SK-N-SH (cell line): ENCODE measurements at regions not wholly inside any gene's neighbourhood (a gene's known extent, or its start where the extent isn't known, plus 50 kb on each side); places are given as distances from the start of the nearest gene placed in this dataset.

Experiments
- CTCF ChIA-PET: fragments of 300-600, 350-600 bp; formaldehyde crosslinking; extraction: SDS; loops from one replicate; lab custom pipeline; 2021; lab: Yijun Ruan, JAX
- POLR2A ChIA-PET: fragments of 350-600 bp; sonication (Branson Sonifier 250); formaldehyde crosslinking; extraction: SDS; loops from one replicate; lab custom pipeline; 2020; ENCODE audit warnings: antibody characterized with exemption, inconsistent platforms; lab: Yijun Ruan, JAX
- DNase-seq: peaks from one replicate; pipeline ENCODE4 v3.0.0; 2012
- H2AFZ ChIP-seq: fragments of 200-600 bp; sonication (generic); 2 replicates; pipeline ENCODE4 v1.8.1; 2016; ENCODE audit warnings: antibody characterized with exemption, mild to moderate bottlenecking, low read depth
- H3F3A ChIP-seq: fragments of 200-600 bp; sonication (generic); replicated peaks from 2 replicates; pipeline ENCODE3; 2016; ENCODE audit warnings: antibody characterized with exemption, mild to moderate bottlenecking; ENCODE audit not compliant: insufficient read depth
- H3K27ac ChIP-seq, 2 experiments: fragments of 200-500 bp in 1 of 2; fragments of 200-600 bp in 1 of 2; sonication (Bioruptor generic) in 1 of 2; sonication (generic), shearing (Covaris generic) in 1 of 2; 2 replicates each; pipeline versions ENCODE4 v1.5.1 to v1.6.1; 2014 to 2016; ENCODE audit warnings: low read depth in 2 of 2, inconsistent platforms in 1 of 2, low read length in 1 of 2, mild to moderate bottlenecking in 1 of 2, mixed read lengths in 1 of 2
- H3K27me3 ChIP-seq: fragments of 200-600 bp; sonication (generic), shearing (Covaris generic); 2 replicates; pipeline ENCODE4 v1.6.1; 2016; ENCODE audit warnings: mixed run types; ENCODE audit not compliant: insufficient read depth
- H3K36me3 ChIP-seq, 2 experiments: fragments of 200-500 bp in 1 of 2; fragments of 200-600 bp in 1 of 2; sonication (Bioruptor generic) in 1 of 2; sonication (generic) in 1 of 2; replicated peaks in 1 of 2; 2 replicates each; pipeline versions ENCODE3 to v1.5.1; 2014 to 2016; ENCODE audit warnings: low read length in 1 of 2, mild to moderate bottlenecking in 1 of 2; ENCODE audit not compliant: insufficient read depth in 2 of 2, control insufficient read depth in 1 of 2
- H3K4me1 ChIP-seq, 2 experiments: fragments of 200-500 bp in 1 of 2; fragments of 200-600 bp in 1 of 2; sonication (Bioruptor generic) in 1 of 2; sonication (generic), shearing (Covaris generic) in 1 of 2; 2 replicates each; pipeline versions ENCODE4 v1.5.1 to v1.6.1; 2014 to 2016; ENCODE audit warnings: low read depth in 1 of 2, low read length in 1 of 2, mixed run types in 1 of 2; ENCODE audit not compliant: insufficient read depth in 2 of 2, control insufficient read depth in 1 of 2
- H3K4me2 ChIP-seq: fragments of 200-600 bp; sonication (generic), shearing (Covaris generic); 2 replicates; pipeline ENCODE4 v1.6.1; 2017; ENCODE audit warnings: mixed run types
- H3K4me3 ChIP-seq, 2 experiments: fragments of 200-500 bp in 1 of 2; fragments of 200-600 bp in 1 of 2; sonication (Bioruptor generic) in 1 of 2; sonication (generic), shearing (Covaris generic) in 1 of 2; 2 replicates each; pipeline versions ENCODE4 v1.5.1 to v1.8.1; 2014 to 2016; ENCODE audit warnings: low read depth in 2 of 2, inconsistent platforms in 1 of 2, low read length in 1 of 2, mild to moderate bottlenecking in 1 of 2, mixed read lengths in 1 of 2, moderate library complexity in 1 of 2
- H3K79me2 ChIP-seq: fragments of 200-600 bp; sonication (generic); 2 replicates; pipeline ENCODE4 v1.8.1; 2017; ENCODE audit warnings: mild to moderate bottlenecking; ENCODE audit not compliant: insufficient read depth
- H3K9ac ChIP-seq: fragments of 200-600 bp; sonication (generic); 2 replicates; pipeline ENCODE4 v1.6.1; 2017; ENCODE audit warnings: mixed run types
- H3K9me2 ChIP-seq: fragments of 200-600 bp; sonication (generic); 2 replicates; pipeline ENCODE4 v1.6.1; 2017; ENCODE audit warnings: mixed run types
- H3K9me3 ChIP-seq: fragments of 200-600 bp; sonication (generic); 2 replicates; pipeline ENCODE4 v1.6.1; 2017; ENCODE audit warnings: mixed run types, mild to moderate bottlenecking, moderate library complexity
- H4K20me1 ChIP-seq: fragments of 200-600 bp; sonication (generic); 2 replicates; pipeline ENCODE4 v1.6.1; 2017; ENCODE audit warnings: mild to moderate bottlenecking, mixed run types; ENCODE audit not compliant: insufficient read depth
- CTCF ChIP-seq: fragments of 200-600 bp; sonication (generic); IDR thresholded peaks from 2 replicates; pipeline ENCODE4 v1.6.1; 2017; ENCODE audit warnings: antibody characterized with exemption, mild to moderate bottlenecking, moderate library complexity
- ELF1 ChIP-seq: IDR thresholded peaks from 2 replicates; pipeline ENCODE4 v1.4.0; 2012
- FOSL2 ChIP-seq: IDR thresholded peaks from 2 replicates; pipeline ENCODE4 v1.4.0; 2012; ENCODE audit warnings: low read depth, mild to moderate bottlenecking, moderate library complexity, borderline replicate concordance
- FOXJ3 ChIP-seq: sonication (generic); formaldehyde crosslinking; IDR thresholded peaks from 2 replicates; pipeline ENCODE4 v1.5.1; 2020; ENCODE audit warnings: mild to moderate bottlenecking, missing genetic modification reagents
- GATA2 ChIP-seq: sonication (generic); formaldehyde crosslinking; IDR thresholded peaks from 2 replicates; pipeline ENCODE4 v1.5.0; 2020; ENCODE audit warnings: mild to moderate bottlenecking, missing genetic modification reagents
- IRF3 ChIP-seq: fragments of 150-350 bp; IDR thresholded peaks from 2 replicates; pipeline ENCODE4 v1.6.1; 2016; ENCODE audit warnings: mild to moderate bottlenecking, low read depth, low read length
- MAX ChIP-seq: IDR thresholded peaks from 2 replicates; pipeline ENCODE4 v1.4.0; 2012; ENCODE audit warnings: low read depth
- NFIC ChIP-seq: IDR thresholded peaks from 2 replicates; pipeline ENCODE4 v1.4.0; 2012; ENCODE audit warnings: borderline replicate concordance
- PBX3 ChIP-seq: IDR thresholded peaks from 2 replicates; pipeline ENCODE4; 2012
- RAD21 ChIP-seq: IDR thresholded peaks from 2 replicates; pipeline ENCODE4 v1.6.1; 2012; ENCODE audit warnings: mild to moderate bottlenecking, low read length
- RCOR1 ChIP-seq: fragments of 150-350 bp; IDR thresholded peaks from 2 replicates; pipeline ENCODE4 v1.6.1; 2017; ENCODE audit warnings: antibody characterized with exemption, low read length
- REST ChIP-seq: IDR thresholded peaks from 2 replicates; pipeline ENCODE4 v1.6.1; 2012; ENCODE audit warnings: mild to moderate bottlenecking, low read depth, low read length, moderate library complexity
- SIN3A ChIP-seq: IDR thresholded peaks from 2 replicates; pipeline ENCODE4 v1.6.1; 2012; ENCODE audit warnings: low read depth, mild to moderate bottlenecking, low read length, moderate library complexity, borderline replicate concordance
- SMC3 ChIP-seq: IDR thresholded peaks from 2 replicates; pipeline ENCODE4 v1.6.1; 2012; ENCODE audit warnings: low read depth, low read length, improper control_type of control experiment
- TAF1 ChIP-seq: IDR thresholded peaks from 2 replicates; pipeline ENCODE4 v1.6.1; 2012; ENCODE audit warnings: low read depth, mild to moderate bottlenecking, low read length, moderate library complexity, borderline replicate concordance
- TCF12 ChIP-seq: IDR thresholded peaks from 2 replicates; pipeline ENCODE4 v1.4.0; 2012
- USF2 ChIP-seq: fragments of 150-350 bp; IDR thresholded peaks from 2 replicates; pipeline ENCODE4 v1.6.1; 2017; ENCODE audit warnings: antibody characterized with exemption, low read length, low read depth, borderline replicate concordance
- WGBS: methylation state at CpG from one replicate; pipeline ENCODE4 v1.1.6; 2017; ENCODE audit warnings: low lambda C conversion rate; 5-methylcytosine and 5-hydroxymethylcytosine counted together

GRCh38 chr4:97116511-97116910 is 1026.8 kb downstream of the STPG2 start:
- Histone ChIP-seq H3K4me3 (no peak overlapping the region), H3K4me1 (no peaks in the 10 kb centered on the region), H3K36me3 (no peaks in the 10 kb centered on the region), H4K20me1 (no peaks in the 10 kb centered on the region), H3K9me2 (no peaks in the 10 kb centered on the region), H2AFZ (no peak overlapping the region), H3K4me2 (no peak overlapping the region), H3K27me3 (no peaks in the 10 kb centered on the region), H3F3A (no peaks in the 10 kb centered on the region), H3K9ac (no peak overlapping the region), H3K79me2 (no peaks in the 10 kb centered on the region), H3K27ac (no peak overlapping the region), H3K9me3 (no peaks in the 10 kb centered on the region)
- CTCF ChIA-PET = no interaction called here
- WGBS = 16% methylated on average over 2 of the region's 2 CpGs
- TF ChIP-seq NFIC (no peak), MAX (no peak), SIN3A (no peak), ELF1 (no peak), RCOR1 (no peak), REST (no peak), TCF12 (no peak), GATA2 (CRISPR knock-in tag) (no peak), TAF1 (no peak), PBX3 (no peak), SMC3 (no peak), IRF3 (no peak), FOSL2 (no peak), CTCF (no peak), USF2 (no peak), FOXJ3 (no peak), RAD21 (no peak)
- POLR2A ChIA-PET = no interaction called here
- DNase-seq = no peak
